GM18858 (cell line): ENCODE measurements at regions not wholly inside any gene's neighbourhood (a gene's known extent, or its start where the extent isn't known, plus 50 kb on each side); places are given as distances from the start of the nearest gene placed in this dataset.
"Not testable (repeated sequence)": the region's sequence is repeated elsewhere in the genome, so short reads cannot be mapped to it uniquely, and the experiment has no call there.

ENCODE experiments used
- ATAC-seq: cut with Tn5 transposase; IDR thresholded peaks from one replicate; pipeline ENCODE4 v1.9.1; 2021; ENCODE audit not compliant: unreplicated experiment

- peak; percentile 67 for ATAC-seq
These were observed 862.2 kb upstream of the LRATD1 start for GRCh38 chr2:13770279-13770678.

GRCh38 chr2:13779996-13780395, 852.5 kb upstream of the LRATD1 start:
- no peak for ATAC-seq

GRCh38 chr2:13791019-13791547, 841.4 kb upstream of the LRATD1 start:
- ATAC-seq: no peak

GRCh38 chr2:13806539-13806938, 826.0 kb upstream of the LRATD1 start:
- ATAC-seq: no peak

GRCh38 chr2:13813236-13813635, 819.3 kb upstream of the LRATD1 start:
- no peak for ATAC-seq

GRCh38 chr2:13818002-13818401, 814.5 kb upstream of the LRATD1 start:
- no peak for ATAC-seq

- no peak for ATAC-seq
These were observed 812.6 kb upstream of the LRATD1 start for GRCh38 chr2:13819896-13820295.

- no peak for ATAC-seq
These were observed 811.1 kb upstream of the LRATD1 start for GRCh38 chr2:13821255-13821880.

GRCh38 chr2:13822365-13822764, 810.2 kb upstream of the LRATD1 start:
- no peak for ATAC-seq

GRCh38 chr2:13826314-13826853, 806.1 kb upstream of the LRATD1 start:
- no peak for ATAC-seq

GRCh38 chr2:13858626-13859025, 773.9 kb upstream of the LRATD1 start:
- no peak for ATAC-seq

GRCh38 chr2:13868275-13868674, 764.2 kb upstream of the LRATD1 start:
- not testable (repeated sequence) for ATAC-seq

GRCh38 chr2:13876491-13877037, 756.0 kb upstream of the LRATD1 start:
- ATAC-seq: no peak

GRCh38 chr2:13877571-13877970, 754.9 kb upstream of the LRATD1 start:
- no peak for ATAC-seq

- no peak for ATAC-seq
These were observed 748.1 kb upstream of the LRATD1 start for GRCh38 chr2:13884291-13884976.

- ATAC-seq: no peak
These were observed 731.0 kb upstream of the LRATD1 start for GRCh38 chr2:13901526-13901925.

GRCh38 chr2:13905831-13906230, 726.7 kb upstream of the LRATD1 start:
- ATAC-seq: no peak

- no peak for ATAC-seq
These were observed 716.5 kb upstream of the LRATD1 start for GRCh38 chr2:13916066-13916465.

GRCh38 chr2:13917958-13918357, 714.6 kb upstream of the LRATD1 start:
- ATAC-seq: no peak

- ATAC-seq: no peak
These were observed 712.5 kb upstream of the LRATD1 start for GRCh38 chr2:13919981-13920382.

- ATAC-seq: no peak
These were observed 711.3 kb upstream of the LRATD1 start for GRCh38 chr2:13921245-13921644.

- ATAC-seq: no peak
These were observed 708.7 kb upstream of the LRATD1 start for GRCh38 chr2:13923823-13924222.
